ENCODE measurements at regions not wholly inside any gene's neighbourhood (a gene's known extent, or its start where the extent isn't known, plus 50 kb on each side); places are given as distances from the start of the nearest gene placed in this dataset.

- Histone ChIP-seq H3K4me2 (ENCODE audit: low read length) (no peak overlapping the region), H3K4me3 (ENCODE audit: low read length) (no peak overlapping the region), H3F3A (ENCODE audit: insufficient read depth, low read length, poor library complexity, severe bottlenecking) (no peaks in the 10 kb centered on the region), H3K27me3 (ENCODE audit: insufficient read depth, low read depth, low read length) (no peaks in the 10 kb centered on the region), H3K36me3 (ENCODE audit: insufficient read depth, low read length) (no peaks in the 10 kb centered on the region), H3K79me2 (replicated peaks; ENCODE audit: insufficient read depth, low read length) (no peaks in the 10 kb centered on the region), H3K9me2 (ENCODE audit: insufficient read depth, low read length) (no peaks in the 10 kb centered on the region), H3K9me3 (ENCODE audit: low read length) (no peaks in the 10 kb centered on the region), H2AFZ (ENCODE audit: low read depth, low read length) (no peak overlapping the region), H4K20me1 (ENCODE audit: insufficient read depth) (no peaks in the 10 kb centered on the region), H3K9ac (ENCODE audit: low read length) (no peak overlapping the region), H3K27ac (ENCODE audit: low read length) (no peak overlapping the region)
- TF ChIP-seq REST (IDR thresholded peaks at IDR 0.05; ENCODE audit: borderline replicate concordance) (no peak), TAF1 (IDR thresholded peaks at IDR 0.05; ENCODE audit: low read depth) (no peak), EP300 (conservative IDR thresholded peaks at IDR 0.05; ENCODE audit: poor library complexity, severe bottlenecking) (no peak), EZH2 (IDR thresholded peaks at IDR 0.05; ENCODE audit: borderline replicate concordance, insufficient read depth, low read length, poor library complexity, severe bottlenecking) (no peak), POLR2AphosphoS5 (IDR thresholded peaks at IDR 0.05) (no peak), RAD21 (conservative IDR thresholded peaks at IDR 0.05) (no peak), MXI1 (conservative IDR thresholded peaks at IDR 0.05; ENCODE audit: poor library complexity, severe bottlenecking) (no peak), CTCF (IDR thresholded peaks at IDR 0.05; ENCODE audit: poor library complexity, severe bottlenecking) (no peak), SMC3 (conservative IDR thresholded peaks at IDR 0.05; ENCODE audit: poor library complexity) (no peak)
Observed at GRCh38 chr2:16261791-16262190, 321.4 kb downstream of the MYCN start.

- Histone ChIP-seq H2AFZ (ENCODE audit: low read depth, low read length) (no peak overlapping the region), H3K4me3 (ENCODE audit: low read length) (no peak overlapping the region), H3K9me2 (ENCODE audit: insufficient read depth, low read length) (no peaks in the 10 kb centered on the region), H3K4me2 (ENCODE audit: low read length) (no peak overlapping the region), H3K36me3 (ENCODE audit: insufficient read depth, low read length) (no peaks in the 10 kb centered on the region), H3K27ac (ENCODE audit: low read length) (no peak overlapping the region), H3F3A (ENCODE audit: insufficient read depth, low read length, poor library complexity, severe bottlenecking) (no peaks in the 10 kb centered on the region), H3K27me3 (ENCODE audit: insufficient read depth, low read depth, low read length) (no peaks in the 10 kb centered on the region), H3K9ac (ENCODE audit: low read length) (no peak overlapping the region), H3K9me3 (ENCODE audit: low read length) (no peaks in the 10 kb centered on the region), H3K79me2 (replicated peaks; ENCODE audit: insufficient read depth, low read length) (no peaks in the 10 kb centered on the region), H4K20me1 (ENCODE audit: insufficient read depth) (no peaks in the 10 kb centered on the region)
- TF ChIP-seq SMC3 (conservative IDR thresholded peaks at IDR 0.05; ENCODE audit: poor library complexity) (no peak), MXI1 (conservative IDR thresholded peaks at IDR 0.05; ENCODE audit: poor library complexity, severe bottlenecking) (no peak), TAF1 (IDR thresholded peaks at IDR 0.05; ENCODE audit: low read depth) (no peak), EP300 (conservative IDR thresholded peaks at IDR 0.05; ENCODE audit: poor library complexity, severe bottlenecking) (no peak), RAD21 (conservative IDR thresholded peaks at IDR 0.05) (no peak), CTCF (IDR thresholded peaks at IDR 0.05; ENCODE audit: poor library complexity, severe bottlenecking) (no peak), EZH2 (IDR thresholded peaks at IDR 0.05; ENCODE audit: borderline replicate concordance, insufficient read depth, low read length, poor library complexity, severe bottlenecking) (no peak), REST (IDR thresholded peaks at IDR 0.05; ENCODE audit: borderline replicate concordance) (no peak), POLR2AphosphoS5 (IDR thresholded peaks at IDR 0.05) (no peak)
Observed at GRCh38 chr2:16261071-16261470, 320.7 kb downstream of the MYCN start.
